Endothelial cell of umbilical vein (primary cell): ENCODE measurements at regions not wholly inside any gene's neighbourhood (a gene's known extent, or its start where the extent isn't known, plus 50 kb on each side); places are given as distances from the start of the nearest gene placed in this dataset.

Experiments
- CTCF ChIP-seq, 2 donors: IDR thresholded peaks; 1 replicate in 1 of 2; 2 replicates in 1 of 2; pipeline ENCODE4 v1.5.1; 2011; ENCODE audit warnings: low read length in 2 of 2, mild to moderate bottlenecking in 2 of 2, moderate library complexity in 2 of 2, control low read depth in 1 of 2, inconsistent platforms in 1 of 2, low read depth in 1 of 2; ENCODE audit not compliant: insufficient read depth in 1 of 2; ENCODE audit errors: extremely low read depth in 1 of 2
- EZH2 ChIP-seq: IDR thresholded peaks from 2 replicates; pipeline ENCODE4 v1.6.1; 2012; ENCODE audit warnings: borderline replicate concordance, low read depth, mild to moderate bottlenecking, moderate library complexity, low read length, inconsistent platforms; ENCODE audit not compliant: severe bottlenecking
- JUN ChIP-seq: IDR thresholded peaks from 2 replicates; pipeline ENCODE4 v1.6.1; 2011; ENCODE audit warnings: borderline replicate concordance, low read depth; ENCODE audit not compliant: insufficient read length, insufficient read depth
- MAX ChIP-seq: IDR thresholded peaks from 2 replicates; pipeline ENCODE4 v1.6.1; 2011; ENCODE audit not compliant: insufficient read depth, insufficient read length
- MYC ChIP-seq: IDR thresholded peaks from one replicate; pipeline ENCODE4 v1.6.1; 2011; ENCODE audit warnings: mild to moderate bottlenecking, low read depth, low read length
- POLR2A ChIP-seq: IDR thresholded peaks from 2 replicates; pipeline ENCODE4 v1.6.1; 2012; ENCODE audit warnings: low read depth, mild to moderate bottlenecking, control low read depth, low read length
- POLR2AphosphoS5 ChIP-seq: IDR thresholded peaks from 2 replicates; pipeline ENCODE4 v1.6.1; 2012; ENCODE audit warnings: low read depth, mild to moderate bottlenecking, control low read depth, low read length, moderate library complexity; ENCODE audit not compliant: insufficient read depth

GRCh38 chr2:146786396-146786795 is 1058.4 kb upstream of the ACVR2A start:
- TF ChIP-seq CTCF (IDR thresholded peaks at IDR 0.05; ENCODE audit: extremely low read depth in 1 of 2, insufficient read depth in 1 of 2, low read depth in 1 of 2, low read length in 2 of 2) (no peak), MAX (no peak), MYC (no peak), POLR2AphosphoS5 (no peak), POLR2A (no peak), EZH2 (no peak), JUN (no peak)
